Small intestine (tissue), 7 donors: ENCODE measurements at regions not wholly inside any gene's neighbourhood (a gene's known extent, or its start where the extent isn't known, plus 50 kb on each side); places are given as distances from the start of the nearest gene placed in this dataset.
"Not testable (repeated sequence)": the region's sequence is repeated elsewhere in the genome, so short reads cannot be mapped to it uniquely, and the experiment has no call there.

Experiments
- DNase-seq, 2 donors: peaks; one replicate each; pipeline versions ENCODE4 v3.0.0 to v3.0.0-alpha.2; 2013
- FAIRE-seq: peaks from 2 replicates; lab custom pipeline; 2012; peaks lifted over from hg19 to GRCh38; lab: Jason Lieb, UNC
- H3K27ac ChIP-seq, 3 donors: one replicate each; pipeline ENCODE4 v1.5.1; 2013; ENCODE audit warnings: low read length in 2 of 3, mild to moderate bottlenecking in 2 of 3, control low read depth in 1 of 3, inconsistent platforms in 1 of 3, low read depth in 1 of 3, moderate library complexity in 1 of 3
- H3K27me3 ChIP-seq, 3 donors: one replicate each; pipeline ENCODE4 v1.6.1; 2013; ENCODE audit warnings: low read length in 3 of 3, inconsistent platforms in 1 of 3; ENCODE audit not compliant: control insufficient read depth in 3 of 3, insufficient read depth in 3 of 3
- H3K36me3 ChIP-seq, 3 donors: one replicate each; pipeline ENCODE4 v1.6.1; 2013; ENCODE audit warnings: low read length in 3 of 3, inconsistent platforms in 1 of 3, low read depth in 1 of 3, mild to moderate bottlenecking in 1 of 3, moderate library complexity in 1 of 3; ENCODE audit not compliant: control insufficient read depth in 3 of 3, insufficient read depth in 2 of 3
- H3K4me1 ChIP-seq, 3 donors: one replicate each; pipeline ENCODE4 v1.6.1; 2013; ENCODE audit warnings: low read length in 2 of 3, inconsistent platforms in 1 of 3, low read depth in 1 of 3, mild to moderate bottlenecking in 1 of 3, moderate library complexity in 1 of 3; ENCODE audit not compliant: control insufficient read depth in 3 of 3, insufficient read depth in 2 of 3
- H3K4me3 ChIP-seq, 3 donors: one replicate each; pipeline ENCODE4 v1.5.1; 2013; ENCODE audit warnings: low read length in 3 of 3, control low read depth in 1 of 3, inconsistent platforms in 1 of 3, low read depth in 1 of 3, mild to moderate bottlenecking in 1 of 3, moderate library complexity in 1 of 3
- H3K9me3 ChIP-seq, 2 donors: one replicate each; pipeline ENCODE4 v1.6.1; 2013; ENCODE audit warnings: low read depth in 1 of 2, low read length in 1 of 2; ENCODE audit not compliant: control insufficient read depth in 2 of 2, insufficient read depth in 1 of 2
- WGBS, 3 donors: extraction: QIAGEN DNeasy Blood & Tissue Kit; methylation state at CpG; one replicate each; pipeline ENCODE4 v1.1.7; 2013; 5-methylcytosine and 5-hydroxymethylcytosine counted together
- donor health status: healthy with polysubstance abuse.
- donor health status: control.
- donor health status: control.
- donor health status: Bipolar disorder and iron deficiency.
- donor health status: healthy.

- H3K36me3 ChIP-seq, result no peaks in the 10 kb centered on the region
- peaks cover 0 to 8% of the 10 kb centered on the region in 2 donors for H3K9me3 ChIP-seq
- no peak for DNase-seq
- no peaks in the 10 kb centered on the region for H3K4me1 ChIP-seq
- no peak overlapping the region for H3K27ac ChIP-seq
- FAIRE-seq, result no peak
- no peaks in the 10 kb centered on the region for H3K27me3 ChIP-seq
- no peak overlapping the region for H3K4me3 ChIP-seq
- 64 to 92% (median 83%) methylated on average over 1 of the region's 1 CpG for WGBS, 3 donors
Observed at GRCh38 chrX:63285375-63285774, 65.8 kb downstream of the SPIN4 start.

- WGBS, 3 donors, result 67 to 83% (median 69%) methylated on average over 2 of the region's 2 CpGs
- FAIRE-seq, result no peak
Observed at GRCh38 chrX:63284659-63285058, 66.5 kb downstream of the SPIN4 start.

GRCh38 chrX:63283348-63283747 is 67.8 kb downstream of the SPIN4 start:
- Histone ChIP-seq H3K9me3 (peaks cover 0 to 8% of the 10 kb centered on the region in 2 donors), H3K27ac (no peak overlapping the region), H3K36me3 (no peaks in the 10 kb centered on the region), H3K27me3 (no peaks in the 10 kb centered on the region), H3K4me1 (no peaks in the 10 kb centered on the region), H3K4me3 (no peak overlapping the region)
- DNase-seq (no peak), FAIRE-seq (no peak)
- WGBS, 3 donors, result 83 to 91% (median 88%) methylated on average over 2 to 4 of the region's 4 CpGs

More at GRCh38 chrX:63284659-63285058, 66.5 kb downstream of the SPIN4 start:
- no peak for DNase-seq
- Histone ChIP-seq H3K4me3 (no peak overlapping the region), H3K27me3 (no peaks in the 10 kb centered on the region), H3K9me3 (peaks cover 0 to 8% of the 10 kb centered on the region in 2 donors), H3K27ac (no peak overlapping the region), H3K36me3 (no peaks in the 10 kb centered on the region), H3K4me1 (no peaks in the 10 kb centered on the region)

GRCh38 chrX:63282828-63283227 is 68.3 kb downstream of the SPIN4 start:
- no peaks in the 10 kb centered on the region for H3K27me3 ChIP-seq
- FAIRE-seq (no peak), DNase-seq (no peak)
- H3K9me3 ChIP-seq, result peaks cover 0 to 8% of the 10 kb centered on the region in 2 donors
- no peak overlapping the region for H3K4me3 ChIP-seq
- no peaks in the 10 kb centered on the region for H3K36me3 ChIP-seq
- H3K4me1 ChIP-seq, result no peaks in the 10 kb centered on the region
- H3K27ac ChIP-seq, result no peak overlapping the region

- Histone ChIP-seq H3K9me3 (peaks cover 0 to 8% of the 10 kb centered on the region in 2 donors), H3K4me1 (no peaks in the 10 kb centered on the region), H3K4me3 (no peak overlapping the region), H3K36me3 (no peaks in the 10 kb centered on the region), H3K27ac (no peak overlapping the region), H3K27me3 (no peaks in the 10 kb centered on the region)
- no peak for DNase-seq
- WGBS, 3 donors, result 14 to 18% (median 16%) methylated on average over 2 of the region's 2 CpGs
- FAIRE-seq, result no peak
Observed at GRCh38 chrX:63282077-63282476, 69.1 kb downstream of the SPIN4 start.

- Histone ChIP-seq H3K27me3 (no peaks in the 10 kb centered on the region), H3K36me3 (no peaks in the 10 kb centered on the region), H3K27ac (no peak overlapping the region), H3K4me1 (no peaks in the 10 kb centered on the region), H3K4me3 (no peak overlapping the region), H3K9me3 (peaks cover 0 to 8% of the 10 kb centered on the region in 2 donors)
- no peak for DNase-seq
- WGBS, 3 donors, result 72 to 78% (median 78%) methylated on average over 6 of the region's 6 CpGs
- no peak for FAIRE-seq
Observed at GRCh38 chrX:63281465-63281864, 69.7 kb downstream of the SPIN4 start.

GRCh38 chrX:63277394-63277793 is 73.7 kb downstream of the SPIN4 start:
- H3K27ac ChIP-seq, H3K4me3 ChIP-seq, H3K4me1 ChIP-seq, H3K27me3 ChIP-seq, FAIRE-seq, H3K9me3 ChIP-seq, DNase-seq, H3K36me3 ChIP-seq: not testable (repeated sequence)
- 72 to 86% (median 80%) methylated on average over 3 of the region's 3 CpGs for WGBS, 3 donors

GRCh38 chrX:63275127-63275526 is 76.0 kb downstream of the SPIN4 start:
- H3K9me3 ChIP-seq, result no peaks in the 10 kb centered on the region
- no peaks in the 10 kb centered on the region for H3K27me3 ChIP-seq
- H3K36me3 ChIP-seq, result no peaks in the 10 kb centered on the region
- DNase-seq (peak in 1 of 2 donors; percentile 0), FAIRE-seq (no peak)
- no peaks in the 10 kb centered on the region for H3K4me1 ChIP-seq
- 15 to 37% (median 30%) methylated on average over 2 of the region's 2 CpGs for WGBS, 3 donors
- no peak overlapping the region for H3K4me3 ChIP-seq
- H3K27ac ChIP-seq, result no peak overlapping the region

- Histone ChIP-seq H3K4me3 (no peak overlapping the region), H3K27me3 (no peaks in the 10 kb centered on the region), H3K27ac (no peak overlapping the region), H3K9me3 (no peaks in the 10 kb centered on the region), H3K36me3 (no peaks in the 10 kb centered on the region), H3K4me1 (no peaks in the 10 kb centered on the region)
- WGBS, 3 donors, result 90 to 99% (median 95%) methylated on average over 8 of the region's 8 CpGs
- FAIRE-seq (no peak), DNase-seq (no peak)
Observed at GRCh38 chrX:63270873-63271272, 80.3 kb downstream of the SPIN4 start.
